ENCODE measurements at regions not wholly inside any gene's neighbourhood (a gene's known extent, or its start where the extent isn't known, plus 50 kb on each side); places are given as distances from the start of the nearest gene placed in this dataset.

DNA sequence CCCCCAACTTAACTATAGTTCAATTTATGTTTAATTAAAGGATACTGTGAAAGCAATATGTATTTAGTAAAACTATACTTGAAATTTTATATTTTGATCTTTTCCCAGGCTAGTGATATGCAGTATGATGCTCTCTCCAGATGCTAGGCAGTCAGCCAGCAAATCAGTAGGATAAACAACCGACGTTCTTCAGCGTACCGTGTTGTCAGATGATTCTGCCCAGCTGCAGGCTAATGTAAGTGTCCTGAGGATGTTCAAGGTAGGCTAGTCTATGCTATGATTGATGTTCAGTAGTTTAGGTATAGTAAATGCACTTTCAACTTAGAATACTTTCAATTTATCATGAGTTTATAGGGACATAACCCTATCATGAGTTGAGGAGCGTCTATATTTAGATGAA lies 762.6 kb downstream of the MRPL39 start:
- TF ChIP-seq, protein P1, sequence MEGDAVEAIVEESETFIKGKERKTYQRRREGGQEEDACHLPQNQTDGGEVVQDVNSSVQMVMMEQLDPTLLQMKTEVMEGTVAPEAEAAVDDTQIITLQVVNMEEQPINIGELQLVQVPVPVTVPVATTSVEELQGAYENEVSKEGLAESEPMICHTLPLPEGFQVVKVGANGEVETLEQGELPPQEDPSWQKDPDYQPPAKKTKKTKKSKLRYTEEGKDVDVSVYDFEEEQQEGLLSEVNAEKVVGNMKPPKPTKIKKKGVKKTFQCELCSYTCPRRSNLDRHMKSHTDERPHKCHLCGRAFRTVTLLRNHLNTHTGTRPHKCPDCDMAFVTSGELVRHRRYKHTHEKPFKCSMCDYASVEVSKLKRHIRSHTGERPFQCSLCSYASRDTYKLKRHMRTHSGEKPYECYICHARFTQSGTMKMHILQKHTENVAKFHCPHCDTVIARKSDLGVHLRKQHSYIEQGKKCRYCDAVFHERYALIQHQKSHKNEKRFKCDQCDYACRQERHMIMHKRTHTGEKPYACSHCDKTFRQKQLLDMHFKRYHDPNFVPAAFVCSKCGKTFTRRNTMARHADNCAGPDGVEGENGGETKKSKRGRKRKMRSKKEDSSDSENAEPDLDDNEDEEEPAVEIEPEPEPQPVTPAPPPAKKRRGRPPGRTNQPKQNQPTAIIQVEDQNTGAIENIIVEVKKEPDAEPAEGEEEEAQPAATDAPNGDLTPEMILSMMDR (IDR thresholded peaks at IDR 0.05; ENCODE audit: borderline replicate concordance, extremely low read depth, low read length, poor library complexity, severe bottlenecking): no peak
- no peak for TF ChIP-seq EZH2 (IDR thresholded peaks at IDR 0.05; ENCODE audit: borderline replicate concordance, low read depth, low read length, severe bottlenecking)
- Histone ChIP-seq H3K27me3 (ENCODE audit: insufficient read depth, low read length, poor library complexity) (no peaks in the 10 kb centered on the region), H3K9ac (ENCODE audit: low read depth, low read length) (no peak overlapping the region), H3K27ac (ENCODE audit: low read length) (no peak overlapping the region), H3K4me1 (ENCODE audit: insufficient read depth, low read length) (no peaks in the 10 kb centered on the region), H3K4me3 (ENCODE audit: low read depth in 1 of 2, low read length in 2 of 2) (no peak overlapping the region), H4K20me1 (ENCODE audit: insufficient read depth, low read length) (no peaks in the 10 kb centered on the region), H3K9me3 (ENCODE audit: insufficient read depth, low read length, severe bottlenecking) (no peaks in the 10 kb centered on the region), H2AFZ (ENCODE audit: low read depth, low read length) (no peak overlapping the region), H3K36me3 (ENCODE audit: insufficient read depth, low read length) (no peaks in the 10 kb centered on the region), H3K4me2 (ENCODE audit: insufficient read depth, low read length) (no peak overlapping the region), H3K79me2 (ENCODE audit: insufficient read depth, low read length) (no peaks in the 10 kb centered on the region)
- DNase-seq (no peak), ATAC-seq (ENCODE audit: insufficient read depth, low read depth) (no peak)

DNA sequence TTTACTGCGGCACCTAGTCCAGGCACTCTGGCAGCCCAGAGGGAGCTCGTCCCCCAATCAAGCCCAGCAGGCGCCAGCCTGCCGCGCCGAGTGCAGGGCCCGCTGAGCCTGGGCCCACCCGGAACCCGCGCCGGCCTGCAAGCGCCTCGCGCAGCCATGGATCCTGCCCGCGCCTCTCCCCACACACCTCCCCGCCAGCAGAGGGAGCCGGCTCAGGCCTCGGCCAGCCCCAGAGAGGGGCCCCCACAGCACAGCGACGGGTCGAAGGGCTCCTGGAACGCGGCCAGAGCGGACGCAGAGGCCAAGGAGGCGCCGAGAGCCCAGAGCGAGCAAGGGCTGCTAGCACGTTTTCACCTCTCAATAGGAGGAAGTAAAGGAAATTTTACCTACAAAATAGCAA lies 767.0 kb downstream of the MRPL39 start:
- DNase-seq: no peak
- Histone ChIP-seq H3K36me3 (ENCODE audit: insufficient read depth, low read length) (no peaks in the 10 kb centered on the region), H3K9me3 (ENCODE audit: insufficient read depth, low read length, severe bottlenecking) (no peaks in the 10 kb centered on the region), H3K4me3 (ENCODE audit: low read depth in 1 of 2, low read length in 2 of 2) (no peak overlapping the region), H4K20me1 (ENCODE audit: insufficient read depth, low read length) (no peaks in the 10 kb centered on the region), H3K79me2 (ENCODE audit: insufficient read depth, low read length) (no peaks in the 10 kb centered on the region), H3K27me3 (ENCODE audit: insufficient read depth, low read length, poor library complexity) (no peaks in the 10 kb centered on the region), H3K9ac (ENCODE audit: low read depth, low read length) (no peak overlapping the region), H3K27ac (ENCODE audit: low read length) (no peak overlapping the region), H3K4me2 (ENCODE audit: insufficient read depth, low read length) (no peak overlapping the region), H2AFZ (ENCODE audit: low read depth, low read length) (no peak overlapping the region), H3K4me1 (ENCODE audit: insufficient read depth, low read length) (no peaks in the 10 kb centered on the region)
- no peak for ATAC-seq (ENCODE audit: insufficient read depth, low read depth)
- TF ChIP-seq, protein P1 (IDR thresholded peaks at IDR 0.05; ENCODE audit: borderline replicate concordance, extremely low read depth, low read length, poor library complexity, severe bottlenecking): no peak
- TF ChIP-seq EZH2 (IDR thresholded peaks at IDR 0.05; ENCODE audit: borderline replicate concordance, low read depth, low read length, severe bottlenecking): no peak

DNA sequence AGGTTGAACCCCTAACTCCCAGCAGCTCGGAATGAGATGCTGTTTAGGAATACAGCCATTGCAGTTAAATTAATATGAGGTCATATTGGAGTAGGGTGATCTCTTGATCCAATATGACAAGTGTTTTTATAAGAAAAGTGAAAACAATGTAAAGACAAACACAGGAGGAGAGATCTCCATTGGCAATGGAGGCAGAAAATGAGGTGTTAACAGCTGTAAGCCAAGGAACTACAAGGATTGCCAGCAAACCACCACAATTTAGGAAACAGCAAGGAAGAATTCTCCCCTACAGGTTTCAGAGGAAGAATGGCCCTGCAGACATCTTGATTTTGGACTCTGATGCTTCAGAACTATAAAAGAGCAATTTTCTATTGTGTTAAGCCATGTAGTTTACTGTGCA lies 774.3 kb downstream of the MRPL39 start:
- Histone ChIP-seq H3K36me3 (ENCODE audit: insufficient read depth, low read length) (no peaks in the 10 kb centered on the region), H2AFZ (ENCODE audit: low read depth, low read length) (no peak overlapping the region), H3K4me3 (ENCODE audit: low read depth in 1 of 2, low read length in 2 of 2) (no peak overlapping the region), H3K9ac (ENCODE audit: low read depth, low read length) (no peak overlapping the region), H3K27ac (ENCODE audit: low read length) (no peak overlapping the region), H3K79me2 (ENCODE audit: insufficient read depth, low read length) (no peaks in the 10 kb centered on the region), H3K9me3 (ENCODE audit: insufficient read depth, low read length, severe bottlenecking) (no peaks in the 10 kb centered on the region), H3K4me2 (ENCODE audit: insufficient read depth, low read length) (no peak overlapping the region), H4K20me1 (ENCODE audit: insufficient read depth, low read length) (no peaks in the 10 kb centered on the region), H3K27me3 (ENCODE audit: insufficient read depth, low read length, poor library complexity) (no peaks in the 10 kb centered on the region), H3K4me1 (ENCODE audit: insufficient read depth, low read length) (no peaks in the 10 kb centered on the region)
- no peak for TF ChIP-seq EZH2 (IDR thresholded peaks at IDR 0.05; ENCODE audit: borderline replicate concordance, low read depth, low read length, severe bottlenecking)
- TF ChIP-seq, protein P1 (IDR thresholded peaks at IDR 0.05; ENCODE audit: borderline replicate concordance, extremely low read depth, low read length, poor library complexity, severe bottlenecking): no peak
- DNase-seq: no peak
- ATAC-seq (ENCODE audit: insufficient read depth, low read depth): no peak

DNA sequence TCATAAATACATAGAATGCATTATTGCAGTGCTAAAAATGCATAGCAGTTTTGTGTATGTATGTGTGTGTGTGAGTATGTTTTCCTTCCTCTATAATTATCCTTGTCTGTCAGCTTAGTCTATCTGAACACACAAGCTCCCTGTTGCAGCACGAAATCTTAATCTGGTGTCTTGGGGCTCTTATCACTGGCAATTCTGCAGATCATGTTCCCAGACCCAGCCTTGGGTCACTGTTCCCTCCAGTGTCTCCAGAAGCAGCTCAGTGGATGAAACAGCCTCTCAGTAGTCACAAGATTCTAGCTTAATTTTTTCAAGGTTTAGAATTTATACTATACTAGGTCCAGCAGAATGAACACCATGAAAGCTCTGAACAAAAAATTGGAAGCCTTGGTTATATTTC lies 777.9 kb downstream of the MRPL39 start:
- Histone ChIP-seq H2AFZ (ENCODE audit: low read depth, low read length) (no peak overlapping the region), H3K9ac (ENCODE audit: low read depth, low read length) (no peak overlapping the region), H3K27me3 (ENCODE audit: insufficient read depth, low read length, poor library complexity) (no peaks in the 10 kb centered on the region), H3K79me2 (ENCODE audit: insufficient read depth, low read length) (no peaks in the 10 kb centered on the region), H3K4me2 (ENCODE audit: insufficient read depth, low read length) (no peak overlapping the region), H3K9me3 (ENCODE audit: insufficient read depth, low read length, severe bottlenecking) (no peaks in the 10 kb centered on the region), H3K36me3 (ENCODE audit: insufficient read depth, low read length) (no peaks in the 10 kb centered on the region), H4K20me1 (ENCODE audit: insufficient read depth, low read length) (no peaks in the 10 kb centered on the region), H3K4me3 (ENCODE audit: low read depth in 1 of 2, low read length in 2 of 2) (no peak overlapping the region), H3K4me1 (ENCODE audit: insufficient read depth, low read length) (no peaks in the 10 kb centered on the region), H3K27ac (ENCODE audit: low read length) (no peak overlapping the region)
- TF ChIP-seq, protein P1 (IDR thresholded peaks at IDR 0.05; ENCODE audit: borderline replicate concordance, extremely low read depth, low read length, poor library complexity, severe bottlenecking): no peak
- TF ChIP-seq EZH2 (IDR thresholded peaks at IDR 0.05; ENCODE audit: borderline replicate concordance, low read depth, low read length, severe bottlenecking): no peak
- no peak for ATAC-seq (ENCODE audit: insufficient read depth, low read depth)
- DNase-seq: no peak

Measured in DND-41 (cell line).